ENCODE measurements at regions not wholly inside any gene's neighbourhood (a gene's known extent, or its start where the extent isn't known, plus 50 kb on each side); places are given as distances from the start of the nearest gene placed in this dataset.

GRCh38 chr15:95470529-95470928, 860.0 kb upstream of the NR2F2 start:
- H3K9me3 ChIP-seq: no peaks in the 10 kb centered on the region
- DNase-seq: no peak

GRCh38 chr15:95470997-95471689, 859.4 kb upstream of the NR2F2 start:
- Histone ChIP-seq H3K27me3 (no peaks in the 10 kb centered on the region), H3K4me3 (ENCODE audit: low read depth, low read length) (no peak overlapping the region), H3K4me1 (no peaks in the 10 kb centered on the region), H3K9me3 (no peaks in the 10 kb centered on the region), H3K36me3 (no peaks in the 10 kb centered on the region)
- no peak for DNase-seq
- TF ChIP-seq CTCF (IDR thresholded peaks at IDR 0.05; ENCODE audit: low read depth, low read length): no peak

More at GRCh38 chr15:95470529-95470928, 860.0 kb upstream of the NR2F2 start:
- Histone ChIP-seq H3K27me3 (no peaks in the 10 kb centered on the region), H3K36me3 (no peaks in the 10 kb centered on the region), H3K4me1 (no peaks in the 10 kb centered on the region), H3K4me3 (ENCODE audit: low read depth, low read length) (no peak overlapping the region)
- TF ChIP-seq CTCF (IDR thresholded peaks at IDR 0.05; ENCODE audit: low read depth, low read length): no peak

- no peak for DNase-seq
These were observed 858.8 kb upstream of the NR2F2 start for GRCh38 chr15:95471690-95472086.

GRCh38 chr15:95475067-95475466, 855.4 kb upstream of the NR2F2 start:
- H3K27me3 ChIP-seq: no peaks in the 10 kb centered on the region
- H3K9me3 ChIP-seq: no peaks in the 10 kb centered on the region
- no peak for DNase-seq
- no peak for TF ChIP-seq CTCF (IDR thresholded peaks at IDR 0.05; ENCODE audit: low read depth, low read length)
- H3K36me3 ChIP-seq: no peaks in the 10 kb centered on the region
- no peaks in the 10 kb centered on the region for H3K4me1 ChIP-seq
- H3K4me3 ChIP-seq (ENCODE audit: low read depth, low read length): no peak overlapping the region

More at GRCh38 chr15:95471690-95472086, 858.8 kb upstream of the NR2F2 start:
- no peak overlapping the region for H3K4me3 ChIP-seq (ENCODE audit: low read depth, low read length)
- H3K9me3 ChIP-seq: no peaks in the 10 kb centered on the region
- H3K4me1 ChIP-seq: no peaks in the 10 kb centered on the region
- no peaks in the 10 kb centered on the region for H3K27me3 ChIP-seq
- no peaks in the 10 kb centered on the region for H3K36me3 ChIP-seq
- TF ChIP-seq CTCF (IDR thresholded peaks at IDR 0.05; ENCODE audit: low read depth, low read length): no peak

- H3K4me1 ChIP-seq: no peaks in the 10 kb centered on the region
- no peaks in the 10 kb centered on the region for H3K27me3 ChIP-seq
- no peak for DNase-seq
- no peak for TF ChIP-seq CTCF (IDR thresholded peaks at IDR 0.05; ENCODE audit: low read depth, low read length)
- H3K36me3 ChIP-seq: no peaks in the 10 kb centered on the region
- H3K4me3 ChIP-seq (ENCODE audit: low read depth, low read length): no peak overlapping the region
- no peaks in the 10 kb centered on the region for H3K9me3 ChIP-seq
These were observed 851.2 kb upstream of the NR2F2 start for GRCh38 chr15:95479308-95479707.

GRCh38 chr15:95485367-95485766, 845.1 kb upstream of the NR2F2 start:
- no peaks in the 10 kb centered on the region for H3K27me3 ChIP-seq
- no peaks in the 10 kb centered on the region for H3K36me3 ChIP-seq
- H3K4me1 ChIP-seq: no peaks in the 10 kb centered on the region
- no peak for TF ChIP-seq CTCF (IDR thresholded peaks at IDR 0.05; ENCODE audit: low read depth, low read length)
- H3K9me3 ChIP-seq: no peaks in the 10 kb centered on the region
- no peak for DNase-seq
- H3K4me3 ChIP-seq (ENCODE audit: low read depth, low read length): no peak overlapping the region
